ENCODE measurements at regions not wholly inside any gene's neighbourhood (a gene's known extent, or its start where the extent isn't known, plus 50 kb on each side); places are given as distances from the start of the nearest gene placed in this dataset.
"Not testable (repeated sequence)": the region's sequence is repeated elsewhere in the genome, so short reads cannot be mapped to it uniquely, and the experiment has no call there.

GRCh38 chr5:86688406-86688805, 70.7 kb downstream of the COX7C start:
- no peak for TF ChIP-seq CTCF (IDR thresholded peaks at IDR 0.05)
- no peak for DNase-seq (ENCODE audit: low spot score)
- ATAC-seq (ENCODE audit: low FRiP score): no peak

- ATAC-seq (ENCODE audit: low FRiP score) (no peak), DNase-seq (ENCODE audit: low spot score) (no peak)
- TF ChIP-seq CTCF (IDR thresholded peaks at IDR 0.05): no peak
Observed at GRCh38 chr5:86689103-86689729, 71.5 kb downstream of the COX7C start.

- no peak for TF ChIP-seq CTCF (IDR thresholded peaks at IDR 0.05)
- no peak for DNase-seq (ENCODE audit: low spot score)
- ATAC-seq (ENCODE audit: low FRiP score): no peak
Observed at GRCh38 chr5:86709157-86709881, 91.6 kb downstream of the COX7C start.

GRCh38 chr5:86716121-86716520, 98.4 kb downstream of the COX7C start:
- TF ChIP-seq CTCF (IDR thresholded peaks at IDR 0.05): no peak
- DNase-seq (ENCODE audit: low spot score) (no peak), ATAC-seq (ENCODE audit: low FRiP score) (no peak)

- not testable (repeated sequence) for DNase-seq (ENCODE audit: low spot score); ATAC-seq (ENCODE audit: low FRiP score)
Observed at GRCh38 chr5:86731319-86732117, 113.8 kb downstream of the COX7C start.

GRCh38 chr5:86735370-86735769, 117.6 kb downstream of the COX7C start:
- ATAC-seq (ENCODE audit: low FRiP score) (no peak), DNase-seq (ENCODE audit: low spot score) (no peak)
- no peak for TF ChIP-seq CTCF (IDR thresholded peaks at IDR 0.05)

GRCh38 chr5:86737579-86737978, 119.8 kb downstream of the COX7C start:
- DNase-seq (ENCODE audit: low spot score) (no peak), ATAC-seq (ENCODE audit: low FRiP score) (no peak)
- no peak for TF ChIP-seq CTCF (IDR thresholded peaks at IDR 0.05)
